GM12872 (cell line): ENCODE measurements at regions not wholly inside any gene's neighbourhood (a gene's known extent, or its start where the extent isn't known, plus 50 kb on each side); places are given as distances from the start of the nearest gene placed in this dataset.

ENCODE experiments used
- CTCF ChIP-seq: IDR thresholded peaks from 3 replicates; pipeline ENCODE4 v1.5.1; 2011; ENCODE audit warnings: low read depth, mild to moderate bottlenecking, low read length, moderate library complexity; ENCODE audit not compliant: insufficient read depth

- no peak for TF ChIP-seq CTCF
Observed at GRCh38 chr22:47548953-47549740, 786.7 kb downstream of the TBC1D22A start.

- TF ChIP-seq CTCF = no peak
Observed at GRCh38 chr22:47547881-47548650, 785.6 kb downstream of the TBC1D22A start.

GRCh38 chr22:47547239-47547661 is 784.8 kb downstream of the TBC1D22A start:
- no peak for TF ChIP-seq CTCF

- no peak for TF ChIP-seq CTCF
Observed at GRCh38 chr22:47544696-47545095, 782.2 kb downstream of the TBC1D22A start.

- no peak for TF ChIP-seq CTCF
Observed at GRCh38 chr22:47543447-47543846, 781.0 kb downstream of the TBC1D22A start.

GRCh38 chr22:47540011-47540410 is 777.6 kb downstream of the TBC1D22A start:
- no peak for TF ChIP-seq CTCF

GRCh38 chr22:47539374-47539773 is 776.9 kb downstream of the TBC1D22A start:
- TF ChIP-seq CTCF = no peak
